HG03457 (cell line): ENCODE measurements at regions not wholly inside any gene's neighbourhood (a gene's known extent, or its start where the extent isn't known, plus 50 kb on each side); places are given as distances from the start of the nearest gene placed in this dataset.

Experiments used
- ATAC-seq: cut with Tn5 transposase; IDR thresholded peaks from one replicate; pipeline ENCODE4 v1.9.1; 2021; ENCODE audit warnings: moderate number of reproducible peaks; ENCODE audit not compliant: unreplicated experiment

DNA sequence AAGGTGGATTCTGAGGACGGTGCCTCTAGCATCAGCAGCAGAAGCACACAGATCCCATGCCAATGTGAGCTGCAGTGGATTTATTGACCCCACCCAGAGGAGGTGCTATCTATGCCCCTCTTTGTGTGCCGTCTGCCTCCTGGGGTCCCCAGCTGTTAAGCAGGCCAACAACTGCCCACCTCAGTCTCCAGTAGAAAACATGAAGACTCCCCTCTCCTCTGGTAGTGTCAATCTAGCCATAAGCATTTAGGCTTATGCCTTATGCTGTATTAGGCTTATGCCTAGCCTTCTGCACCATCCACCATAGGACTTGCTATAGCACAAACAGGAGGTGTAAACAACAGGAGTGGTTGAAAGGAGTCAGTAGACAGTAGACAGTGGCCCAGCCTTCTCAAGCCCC lies 417.9 kb upstream of the C16orf82 start:
- no peak for ATAC-seq

DNA sequence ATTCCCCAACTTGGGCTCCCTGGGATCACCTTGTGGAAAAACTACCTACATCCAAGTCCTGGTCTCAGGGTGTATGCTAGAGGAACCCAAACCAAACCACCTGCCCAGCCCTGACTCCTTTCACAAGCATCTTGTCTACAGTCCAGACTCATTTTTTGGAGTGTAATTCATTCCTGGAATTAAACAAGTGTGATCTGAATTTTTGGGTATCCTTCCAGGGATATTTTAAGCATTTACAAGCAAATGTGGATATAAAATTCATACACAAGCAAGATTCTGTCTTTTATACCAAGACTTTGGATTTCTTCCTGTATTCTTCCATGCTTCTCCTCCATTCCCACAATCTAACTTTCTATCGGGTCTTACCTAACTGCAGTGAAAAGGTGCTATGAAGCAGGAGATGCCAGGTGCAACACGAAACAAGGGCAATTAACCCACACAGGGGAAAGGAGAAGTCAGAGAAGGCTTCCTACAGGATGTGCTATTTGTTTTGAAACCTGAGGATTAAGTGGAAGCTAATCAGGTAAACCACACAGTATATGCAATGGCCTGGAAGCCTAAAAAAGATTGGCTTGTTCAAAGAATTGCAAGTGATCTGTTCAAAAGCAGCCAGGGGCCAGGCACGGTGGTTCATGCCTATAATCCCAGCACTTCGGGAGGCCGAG lies 417.2 kb upstream of the C16orf82 start:
- ATAC-seq = no peak

DNA sequence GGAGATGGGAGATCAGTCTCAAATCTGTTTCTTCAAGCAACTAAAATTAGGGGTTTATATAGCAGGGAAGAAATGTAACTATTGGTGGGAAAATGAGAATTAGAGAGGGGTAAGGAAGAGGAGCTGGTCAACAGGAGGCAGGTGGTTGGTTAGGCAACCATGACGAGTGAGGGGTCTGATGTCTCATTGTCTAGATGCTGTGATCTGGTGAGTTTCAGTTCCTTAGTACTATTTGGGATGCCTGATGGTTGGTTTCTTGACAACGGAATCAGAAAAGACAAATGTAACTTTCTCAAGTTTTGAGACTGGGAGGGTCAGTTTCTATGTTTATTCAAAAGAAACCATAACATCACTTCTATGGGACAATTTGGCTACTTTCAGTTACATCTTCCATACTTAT lies 415.3 kb upstream of the C16orf82 start:
- ATAC-seq = no peak

DNA sequence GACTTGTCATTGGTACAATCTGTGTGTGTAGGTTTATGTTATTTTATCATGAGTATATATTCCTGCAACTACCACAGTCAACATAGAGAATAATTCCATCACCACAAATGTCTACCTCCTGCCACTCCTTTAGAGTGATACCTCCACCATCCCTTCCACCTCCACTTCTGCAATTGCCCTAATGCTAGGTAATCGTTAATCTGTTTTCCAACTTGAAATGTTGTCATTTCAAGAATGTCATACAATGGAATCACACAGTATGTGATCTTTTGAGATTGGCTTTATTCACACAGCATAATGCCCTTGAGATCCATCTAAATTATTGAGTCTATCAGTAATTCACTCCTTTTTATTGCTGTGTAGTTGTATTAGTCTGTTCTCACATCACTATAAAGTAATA lies 414.8 kb upstream of the C16orf82 start:
- ATAC-seq = no peak

DNA sequence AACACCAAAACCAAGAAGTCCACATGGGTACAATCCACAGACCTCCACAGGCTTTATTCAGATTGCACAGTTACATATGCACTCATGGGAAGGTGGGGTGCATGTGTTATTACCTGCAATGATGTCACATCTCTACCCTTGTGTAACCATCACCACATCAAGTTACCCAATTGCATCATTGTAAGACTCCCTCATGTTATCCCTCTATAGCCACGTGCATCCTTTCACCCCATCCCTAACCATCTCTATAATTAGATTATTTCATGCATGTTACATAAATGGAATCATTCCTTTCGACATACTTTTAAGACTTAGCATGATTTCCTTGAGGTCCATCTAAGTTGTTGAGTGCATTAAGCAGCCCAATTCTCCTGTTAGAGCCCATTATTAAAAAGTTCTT lies 408.2 kb upstream of the C16orf82 start:
- ATAC-seq = no peak

DNA sequence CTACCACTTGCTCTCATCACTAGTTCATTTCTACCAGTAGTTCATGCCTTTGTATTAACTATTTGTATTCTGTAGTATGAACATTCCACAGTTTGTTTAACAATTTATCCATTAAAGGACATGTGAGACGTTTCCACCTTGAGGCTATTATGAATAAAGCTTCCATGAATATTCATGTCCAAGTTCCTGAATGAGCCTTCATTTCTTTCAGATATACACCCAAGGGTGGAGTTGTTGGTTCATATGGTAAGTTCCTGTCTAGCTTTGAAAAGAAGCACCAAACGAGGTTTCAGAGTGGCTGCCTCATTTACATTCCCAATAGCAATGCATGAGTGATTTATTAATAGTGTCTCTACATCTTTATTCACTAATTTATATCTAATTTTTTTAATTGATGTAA lies 407.8 kb upstream of the C16orf82 start:
- ATAC-seq = no peak

DNA sequence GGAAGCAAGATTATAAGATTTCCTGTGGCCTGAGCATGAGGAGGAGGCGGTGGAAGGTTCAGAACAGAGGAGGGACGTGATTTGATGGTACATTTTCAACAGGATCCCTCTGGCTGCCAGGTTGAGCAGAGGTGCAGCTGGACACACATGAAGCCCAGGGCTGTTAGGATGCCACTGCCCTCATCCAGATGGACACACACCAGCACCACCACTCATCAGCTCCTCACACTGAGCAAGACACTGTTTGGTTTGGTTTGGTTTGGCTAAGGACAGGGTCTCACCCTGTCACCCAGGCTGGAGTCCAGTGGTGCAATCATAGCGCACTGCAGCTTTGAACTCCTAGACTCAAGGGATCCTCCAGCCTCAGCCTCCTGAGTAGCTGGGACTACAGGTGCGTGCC lies 402.6 kb upstream of the C16orf82 start:
- ATAC-seq = no peak

DNA sequence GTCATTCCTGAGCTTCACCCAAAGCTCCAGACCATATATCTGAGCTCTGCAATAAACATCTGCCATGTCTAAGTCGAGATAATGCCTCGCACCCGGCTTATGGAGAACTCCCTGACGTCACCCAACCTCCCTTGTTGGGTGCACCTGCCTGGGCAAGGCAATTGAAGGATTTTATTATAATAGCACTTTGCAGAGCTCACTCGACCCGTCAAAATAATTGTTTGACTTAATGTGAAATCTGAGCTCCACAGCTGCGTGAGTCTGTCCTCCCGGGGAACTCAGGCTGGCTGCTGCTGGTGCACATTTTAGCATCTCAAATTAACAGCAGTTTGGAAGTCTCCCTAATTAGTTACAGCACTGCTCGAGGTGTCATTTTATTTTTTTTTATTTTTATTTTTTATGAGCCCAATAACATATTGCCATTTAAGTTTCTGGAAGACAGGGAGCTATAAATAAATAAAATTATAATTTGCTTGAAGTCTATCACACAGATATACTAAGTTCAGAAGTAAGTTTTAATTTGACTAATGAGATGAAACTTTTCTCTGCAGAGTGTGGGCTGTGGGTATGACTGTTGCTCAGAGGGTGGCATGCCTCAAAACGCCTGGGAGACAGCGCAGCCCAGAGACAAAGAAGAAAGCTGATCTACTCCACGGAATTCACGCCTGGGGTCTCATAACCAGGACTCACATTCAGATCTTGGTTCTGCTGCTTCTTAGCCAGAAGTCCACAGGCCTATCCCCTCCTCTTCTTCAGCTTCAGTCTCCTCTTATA lies 401.4 kb upstream of the C16orf82 start:
- ATAC-seq = no peak

DNA sequence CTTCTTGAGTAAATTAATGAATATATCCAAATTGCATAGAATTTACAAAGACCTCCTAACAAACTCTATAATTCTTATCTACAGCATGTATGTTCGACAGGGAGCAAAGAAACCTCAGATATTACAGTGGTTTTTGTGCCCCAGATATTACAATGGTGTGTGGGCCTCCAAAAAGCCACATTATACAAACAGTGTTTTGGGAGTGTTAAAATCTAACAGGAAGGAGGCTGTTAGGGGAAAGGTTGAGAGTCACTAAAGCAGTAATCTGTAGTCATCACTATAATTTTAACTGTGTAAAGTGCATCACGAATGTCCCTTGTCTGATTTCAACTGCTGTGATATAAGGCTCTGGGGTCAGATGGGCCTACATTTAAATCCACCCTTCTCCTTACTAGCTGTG lies 400.2 kb upstream of the C16orf82 start:
- ATAC-seq = no peak

DNA sequence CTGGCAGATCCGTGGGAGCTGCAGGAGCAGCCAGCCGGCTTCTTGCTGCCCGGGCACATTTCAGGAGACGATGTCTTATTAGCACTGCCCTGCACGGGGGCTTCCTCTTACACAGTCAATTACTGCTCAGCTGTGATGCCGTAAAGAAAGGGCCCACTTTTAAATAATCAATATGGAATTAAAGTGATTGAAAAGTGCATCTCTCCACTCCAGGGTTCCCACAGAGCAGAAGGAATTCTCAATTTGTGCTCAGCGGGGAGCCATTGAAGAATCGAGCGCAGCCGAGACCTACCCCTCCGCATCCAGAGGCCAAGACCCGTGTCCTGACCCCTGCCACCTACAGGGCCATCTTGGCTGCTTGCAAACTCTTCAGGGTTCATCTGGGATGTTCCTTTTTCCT lies 399.4 kb upstream of the C16orf82 start:
- no peak for ATAC-seq

DNA sequence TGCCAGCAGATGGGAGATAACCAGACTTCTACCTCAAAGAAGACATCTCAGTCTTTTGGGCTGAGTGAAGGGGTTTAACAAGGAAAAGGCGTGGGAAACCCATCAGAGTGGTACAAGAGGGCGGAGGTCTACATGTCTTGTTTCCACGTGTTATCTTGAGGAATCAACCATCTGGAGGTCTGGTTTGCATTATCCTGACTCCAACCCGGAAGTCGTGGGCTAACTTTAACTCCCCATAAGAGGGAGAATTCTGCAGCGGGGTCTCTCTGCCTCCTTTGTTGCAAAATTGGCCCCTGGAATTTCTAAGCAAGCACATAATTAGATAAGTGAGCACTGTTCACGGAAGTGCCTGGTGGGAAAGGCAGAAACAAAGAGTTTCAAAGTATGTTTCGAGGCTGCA lies 398.7 kb upstream of the C16orf82 start:
- ATAC-seq = no peak

DNA sequence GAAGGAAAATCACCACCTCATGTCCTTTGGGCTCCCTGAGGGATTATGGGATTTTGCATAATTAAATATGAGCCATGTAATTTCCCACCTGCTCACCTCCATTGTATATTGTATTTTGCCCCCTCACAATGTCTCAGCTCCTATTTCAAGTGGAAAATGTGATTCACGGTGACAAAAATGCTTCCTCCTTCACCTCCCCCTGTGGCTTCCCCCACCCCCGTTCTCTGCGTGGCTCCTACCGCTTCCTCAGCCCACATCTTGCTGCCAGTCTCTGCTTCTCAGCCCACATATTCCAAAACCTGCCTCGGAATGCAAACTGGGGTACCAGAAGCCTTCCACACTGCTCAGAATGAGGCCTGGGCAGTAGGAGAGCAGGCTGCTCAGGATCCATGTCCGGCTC lies 394.5 kb upstream of the C16orf82 start:
- ATAC-seq = no peak

DNA sequence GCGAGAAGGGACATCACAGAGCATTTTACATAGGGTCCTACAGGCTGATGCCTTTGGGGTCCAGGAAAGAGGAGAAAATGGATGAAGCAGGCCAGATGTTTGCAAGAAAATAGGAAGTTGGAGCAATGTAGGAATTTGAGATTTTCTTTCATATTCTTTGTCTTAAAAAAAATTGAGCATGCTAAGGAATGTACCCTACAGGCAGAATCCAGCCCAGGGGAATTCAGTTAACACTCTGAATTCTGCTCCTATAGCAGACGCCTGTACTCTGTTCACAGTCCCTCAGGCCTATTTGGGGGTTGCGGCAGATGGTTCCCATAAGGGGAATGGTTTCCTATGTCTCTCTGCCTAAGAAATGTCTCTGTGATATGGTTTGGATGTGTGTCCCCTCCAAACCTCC lies 393.7 kb upstream of the C16orf82 start:
- ATAC-seq = no peak

DNA sequence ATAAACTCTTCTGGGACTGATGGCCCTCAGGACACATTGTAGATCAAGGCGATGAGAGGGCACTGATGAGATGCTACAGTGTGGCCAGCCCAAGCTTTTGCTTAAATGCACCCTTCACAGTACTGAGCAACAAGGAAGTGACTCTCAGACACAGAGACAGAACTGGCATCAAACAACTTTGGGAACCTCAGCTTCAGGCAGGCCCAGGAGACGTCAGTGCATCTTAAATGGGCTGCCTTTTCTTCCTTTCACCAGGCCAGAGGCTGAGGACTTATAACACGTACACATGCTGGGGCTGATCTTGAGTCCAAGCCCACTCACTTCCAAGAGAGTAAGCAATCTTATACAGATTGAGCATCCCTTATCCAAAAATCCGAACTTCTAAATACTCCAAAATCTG lies 386.1 kb upstream of the C16orf82 start:
- no peak for ATAC-seq

DNA sequence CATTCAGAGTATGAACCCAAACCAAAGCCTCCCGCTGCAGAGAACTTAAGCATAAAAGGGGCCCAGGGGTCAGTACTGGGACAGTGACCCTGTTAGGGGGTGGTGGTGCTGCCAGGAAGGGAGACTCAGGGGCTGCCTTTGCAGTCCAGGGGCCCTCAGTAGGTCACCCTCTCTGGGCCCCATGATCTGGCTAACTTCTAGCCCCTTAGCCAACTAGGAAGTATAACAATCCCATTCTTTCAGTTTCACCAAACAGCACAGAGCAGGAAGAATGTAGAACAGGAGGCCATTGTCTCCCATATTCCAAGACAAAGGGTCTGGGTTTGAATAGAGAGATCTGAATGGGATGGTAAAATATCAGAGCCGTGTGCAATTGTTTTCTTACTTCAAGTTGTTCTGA lies 378.6 kb upstream of the C16orf82 start:
- ATAC-seq = no peak

DNA sequence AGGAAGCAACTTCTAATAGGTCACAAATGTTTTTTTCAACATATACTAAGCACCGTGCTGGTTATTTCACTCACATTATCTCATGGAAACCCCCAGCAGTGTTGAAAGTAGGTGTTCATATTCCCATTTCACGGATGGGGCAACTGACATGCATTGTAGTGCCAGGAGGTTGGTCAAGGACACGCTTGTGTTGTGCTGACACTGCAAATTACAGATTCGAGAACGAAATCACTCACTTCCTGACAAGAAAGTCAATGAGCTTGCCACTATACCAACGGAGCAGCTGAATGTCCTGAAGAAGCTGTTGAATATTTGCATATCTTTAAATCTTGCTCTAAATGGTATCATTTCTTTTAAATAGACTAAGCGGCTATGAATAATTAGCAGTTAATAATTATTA lies 378.0 kb upstream of the C16orf82 start:
- ATAC-seq = no peak

DNA sequence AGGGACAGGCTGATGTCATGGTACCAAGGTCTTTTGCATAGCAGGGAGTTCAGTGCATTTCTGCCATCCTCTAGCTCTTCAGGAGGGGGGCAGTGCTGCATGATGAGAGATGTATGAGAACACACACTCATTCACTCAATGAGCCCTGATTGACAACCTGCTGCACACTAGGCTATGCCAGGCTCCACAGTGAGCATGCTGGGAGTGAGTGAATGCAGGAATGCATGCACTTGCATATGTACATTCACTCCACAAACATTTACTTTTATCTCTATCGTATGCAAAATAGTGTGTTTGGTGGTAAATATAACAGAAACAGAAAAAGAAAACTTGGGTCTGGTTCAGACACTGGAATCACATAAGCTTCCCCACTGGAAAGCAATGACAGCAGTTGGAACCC lies 374.1 kb upstream of the C16orf82 start:
- no peak for ATAC-seq

DNA sequence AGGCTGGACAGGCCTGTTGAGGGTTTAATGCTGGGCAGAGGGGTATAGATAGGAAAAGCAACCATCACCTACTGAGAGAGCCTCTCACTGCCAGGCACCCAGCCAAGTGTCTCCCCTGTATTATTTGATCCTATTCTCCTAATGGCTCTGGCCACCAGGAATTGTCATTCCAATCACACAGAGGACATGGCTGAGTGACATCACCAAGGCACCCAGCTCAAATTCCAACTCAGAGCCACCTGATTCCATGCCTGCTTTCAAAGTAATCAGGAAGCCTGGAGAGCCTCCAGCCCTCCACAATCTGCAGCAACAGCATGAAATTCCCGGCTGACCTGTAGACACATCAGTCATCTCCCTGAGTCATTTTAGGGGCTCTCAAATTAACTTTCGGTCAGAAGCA lies 368.9 kb upstream of the C16orf82 start:
- no peak for ATAC-seq

DNA sequence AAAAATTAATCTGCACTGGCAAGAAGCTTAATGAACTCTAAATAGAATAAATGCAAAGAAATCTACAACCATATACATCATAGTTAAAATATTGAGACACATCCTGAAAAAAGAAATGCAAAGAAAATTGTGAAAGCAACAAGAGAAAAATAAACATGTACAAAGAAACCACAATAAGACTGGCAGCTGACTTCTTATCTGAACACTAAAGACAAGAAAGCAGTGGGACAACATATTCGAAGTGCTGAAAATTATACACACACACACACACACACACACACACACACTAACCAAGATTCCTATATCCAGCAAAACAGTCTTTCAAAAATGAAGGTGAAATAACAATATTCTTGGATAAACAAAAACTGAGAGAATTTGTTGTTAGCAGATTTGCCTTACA lies 366.5 kb upstream of the C16orf82 start:
- ATAC-seq = no peak

DNA sequence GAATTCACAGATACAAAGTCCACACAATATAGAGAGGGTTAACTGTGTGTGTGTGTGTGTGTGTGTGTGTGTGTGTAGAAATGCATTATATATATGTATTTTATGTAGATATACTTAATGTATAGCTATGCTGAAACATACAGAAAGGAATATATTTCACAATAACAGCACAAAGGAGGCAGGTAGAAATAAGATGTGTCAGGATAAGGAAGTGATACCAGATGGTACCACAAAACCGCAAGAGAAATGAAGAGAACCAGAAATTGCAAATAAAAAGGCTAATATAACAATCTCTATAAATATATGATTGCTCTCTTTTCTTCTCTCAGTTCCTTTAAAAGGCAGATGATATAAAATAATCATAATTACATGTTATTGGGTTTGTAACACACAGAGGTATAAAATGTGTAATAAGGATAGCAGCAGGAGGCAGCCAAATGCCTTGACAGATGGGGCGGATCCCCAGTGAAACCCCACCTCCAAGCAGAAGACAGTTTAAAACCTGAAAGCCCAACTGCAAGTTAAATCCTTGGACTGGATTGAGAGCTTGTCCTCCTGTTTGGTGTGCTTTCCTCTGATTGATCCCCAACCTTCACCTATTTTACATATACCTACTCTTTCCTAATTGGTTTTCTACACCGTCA lies 365.4 kb upstream of the C16orf82 start:
- ATAC-seq = no peak

DNA sequence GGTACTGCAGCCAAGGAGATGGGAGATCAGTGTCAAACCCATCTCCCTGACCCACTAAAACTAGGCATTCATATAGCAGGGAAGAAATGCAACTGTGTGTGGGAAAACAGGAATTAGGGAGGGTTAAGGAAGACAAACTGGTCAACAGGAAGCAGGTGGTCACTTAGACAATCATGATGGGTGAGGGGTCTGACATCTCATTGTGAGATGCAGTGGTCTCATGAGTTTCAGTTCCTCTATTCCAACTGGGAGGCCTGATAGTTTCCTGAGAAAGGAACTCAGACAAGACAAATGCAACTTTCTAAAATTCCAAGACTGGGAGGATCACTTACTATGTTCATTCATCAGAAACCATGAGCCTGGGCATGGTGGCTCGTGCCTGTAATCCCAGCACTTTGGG lies 361.4 kb upstream of the C16orf82 start:
- ATAC-seq = no peak

DNA sequence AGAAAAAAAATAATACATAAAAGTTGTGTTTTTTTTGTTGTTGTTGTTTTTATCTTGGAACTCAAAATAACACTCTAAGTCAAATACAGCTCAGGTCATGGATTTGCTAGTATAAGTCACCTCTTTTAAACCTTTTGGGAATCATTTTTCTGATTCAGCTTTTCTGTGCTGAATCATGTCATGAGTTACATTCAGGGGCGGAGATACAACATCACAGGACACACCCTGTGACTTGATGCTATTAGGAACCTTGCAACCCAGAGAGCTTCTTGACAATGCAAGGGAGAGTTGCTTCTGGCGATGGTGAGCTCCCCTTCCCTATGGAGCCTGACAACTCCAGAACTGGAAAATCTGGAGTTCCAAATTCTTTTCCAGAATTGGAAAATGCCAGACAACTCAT lies 358.3 kb upstream of the C16orf82 start:
- ATAC-seq = no peak
